OCI-LY1 (cell line): ENCODE measurements at regions not wholly inside any gene's neighbourhood (a gene's known extent, or its start where the extent isn't known, plus 50 kb on each side); places are given as distances from the start of the nearest gene placed in this dataset.

ENCODE experiments used
- H2AFZ ChIP-seq: fragments of 200-600 bp; sonication (generic), shearing (Covaris generic); 2 replicates; pipeline ENCODE4 v1.6.0; 2014; ENCODE audit warnings: antibody characterized with exemption, mild to moderate bottlenecking, low read length
- H3F3A ChIP-seq: fragments of 200-600 bp; sonication (generic), shearing (Covaris generic); 2 replicates; pipeline ENCODE4 v1.6.0; 2014; ENCODE audit warnings: mild to moderate bottlenecking, antibody characterized with exemption, low read length, moderate library complexity; ENCODE audit not compliant: insufficient read depth
- H3K27ac ChIP-seq: fragments of 200-600 bp; sonication (generic); 2 replicates; pipeline ENCODE4 v1.5.1; 2014; ENCODE audit warnings: low read length, mixed run types, mild to moderate bottlenecking, low read depth; ENCODE audit not compliant: poor library complexity, severe bottlenecking
- H3K27me3 ChIP-seq: fragments of 200-600 bp; sonication (generic); 2 replicates; pipeline ENCODE4 v1.6.0; 2014; ENCODE audit warnings: antibody characterized with exemption, mild to moderate bottlenecking, low read length, moderate library complexity; ENCODE audit not compliant: insufficient read depth
- H3K36me3 ChIP-seq: fragments of 200-600 bp; sonication (generic); 2 replicates; pipeline ENCODE4 v1.6.1; 2014; ENCODE audit warnings: mild to moderate bottlenecking, antibody characterized with exemption, low read length, moderate library complexity, mixed read lengths; ENCODE audit not compliant: insufficient read depth
- H3K4me1 ChIP-seq: fragments of 200-600 bp; sonication (generic); 2 replicates; pipeline ENCODE4 v1.5.1; 2014; ENCODE audit warnings: mild to moderate bottlenecking, low read length, moderate library complexity; ENCODE audit not compliant: insufficient read depth, severe bottlenecking
- H3K4me2 ChIP-seq: fragments of 200-600 bp; sonication (generic), shearing (Covaris generic); 2 replicates; pipeline ENCODE4 v1.6.1; 2014; ENCODE audit warnings: low read length
- H3K4me3 ChIP-seq: fragments of 200-600 bp; sonication (generic); 2 replicates; pipeline ENCODE4 v1.5.1; 2014; ENCODE audit warnings: low read length, low read depth, mild to moderate bottlenecking, mixed read lengths; ENCODE audit not compliant: poor library complexity, severe bottlenecking
- H3K79me2 ChIP-seq: fragments of 200-600 bp; shearing (Covaris generic); 2 replicates; pipeline ENCODE4 v1.6.1; 2016; ENCODE audit warnings: mixed run types, low read length, mixed read lengths; ENCODE audit not compliant: insufficient read depth
- H3K9ac ChIP-seq: fragments of 200-600 bp; sonication (generic), shearing (Covaris generic); 2 replicates; pipeline ENCODE4 v1.6.1; 2014; ENCODE audit warnings: mild to moderate bottlenecking, low read length, mixed read lengths
- H3K9me2 ChIP-seq: fragments of 200-600 bp; sonication (generic), shearing (Covaris generic); 2 replicates; pipeline ENCODE4 v1.6.1; 2014; ENCODE audit warnings: low read depth, mild to moderate bottlenecking, low read length, mixed read lengths
- H3K9me3 ChIP-seq: fragments of 200-600 bp; shearing (Covaris generic); 2 replicates; pipeline ENCODE4 v1.6.1; 2014; ENCODE audit warnings: low read length, mixed read lengths
- H4K20me1 ChIP-seq: fragments of 200-600 bp; sonication (generic), shearing (Covaris generic); 2 replicates; pipeline ENCODE4 v1.6.0; 2016; ENCODE audit warnings: mild to moderate bottlenecking, low read length; ENCODE audit not compliant: insufficient read depth
- EZH2 ChIP-seq: fragments of 200-600 bp; sonication (generic), shearing (Covaris generic); IDR thresholded peaks from 2 replicates; pipeline ENCODE4 v1.8.0; 2017; ENCODE audit warnings: borderline replicate concordance, mixed run types, mild to moderate bottlenecking, antibody characterized with exemption, low read length, moderate library complexity, mixed read lengths
- TF ChIP-seq, protein P1 (sequence below): fragments of 200-600 bp; sonication (generic), shearing (Covaris generic); IDR thresholded peaks from 2 replicates; pipeline ENCODE4 v1.5.1; 2017; ENCODE audit warnings: mild to moderate bottlenecking, antibody characterized with exemption, low read length, moderate library complexity, mixed read lengths

- Histone ChIP-seq H3K27me3 (no peaks in the 10 kb centered on the region), H3K79me2 (no peaks in the 10 kb centered on the region), H3K4me1 (no peaks in the 10 kb centered on the region), H2AFZ (no peak overlapping the region), H3K9me2 (no peaks in the 10 kb centered on the region), H3K27ac (no peak overlapping the region), H3K4me2 (no peak overlapping the region), H3K9ac (no peak overlapping the region), H3K9me3 (no peaks in the 10 kb centered on the region), H3K36me3 (no peaks in the 10 kb centered on the region), H4K20me1 (no peaks in the 10 kb centered on the region), H3F3A (no peaks in the 10 kb centered on the region), H3K4me3 (no peak overlapping the region)
- no peak for TF ChIP-seq EZH2
- TF ChIP-seq, protein P1, sequence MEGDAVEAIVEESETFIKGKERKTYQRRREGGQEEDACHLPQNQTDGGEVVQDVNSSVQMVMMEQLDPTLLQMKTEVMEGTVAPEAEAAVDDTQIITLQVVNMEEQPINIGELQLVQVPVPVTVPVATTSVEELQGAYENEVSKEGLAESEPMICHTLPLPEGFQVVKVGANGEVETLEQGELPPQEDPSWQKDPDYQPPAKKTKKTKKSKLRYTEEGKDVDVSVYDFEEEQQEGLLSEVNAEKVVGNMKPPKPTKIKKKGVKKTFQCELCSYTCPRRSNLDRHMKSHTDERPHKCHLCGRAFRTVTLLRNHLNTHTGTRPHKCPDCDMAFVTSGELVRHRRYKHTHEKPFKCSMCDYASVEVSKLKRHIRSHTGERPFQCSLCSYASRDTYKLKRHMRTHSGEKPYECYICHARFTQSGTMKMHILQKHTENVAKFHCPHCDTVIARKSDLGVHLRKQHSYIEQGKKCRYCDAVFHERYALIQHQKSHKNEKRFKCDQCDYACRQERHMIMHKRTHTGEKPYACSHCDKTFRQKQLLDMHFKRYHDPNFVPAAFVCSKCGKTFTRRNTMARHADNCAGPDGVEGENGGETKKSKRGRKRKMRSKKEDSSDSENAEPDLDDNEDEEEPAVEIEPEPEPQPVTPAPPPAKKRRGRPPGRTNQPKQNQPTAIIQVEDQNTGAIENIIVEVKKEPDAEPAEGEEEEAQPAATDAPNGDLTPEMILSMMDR = no peak
Measured at GRCh38 chr3:18008706-18009368, 266.4 kb upstream of the TBC1D5 start.

GRCh38 chr3:18007980-18008379 lies 265.5 kb upstream of the TBC1D5 start:
- no peak for TF ChIP-seq EZH2
- TF ChIP-seq, protein P1 = no peak
- H3K9me3 ChIP-seq = no peaks in the 10 kb centered on the region
- no peak overlapping the region for H3K9ac ChIP-seq
- no peaks in the 10 kb centered on the region for H3K4me1 ChIP-seq
- H3K79me2 ChIP-seq = no peaks in the 10 kb centered on the region
- H3K36me3 ChIP-seq = no peaks in the 10 kb centered on the region
- no peaks in the 10 kb centered on the region for H3F3A ChIP-seq
- H2AFZ ChIP-seq = no peak overlapping the region
- no peak overlapping the region for H3K4me2 ChIP-seq
- H3K27ac ChIP-seq = no peak overlapping the region
- no peak overlapping the region for H3K4me3 ChIP-seq
- H3K9me2 ChIP-seq = no peaks in the 10 kb centered on the region
- no peaks in the 10 kb centered on the region for H3K27me3 ChIP-seq
- no peaks in the 10 kb centered on the region for H4K20me1 ChIP-seq

DNA sequence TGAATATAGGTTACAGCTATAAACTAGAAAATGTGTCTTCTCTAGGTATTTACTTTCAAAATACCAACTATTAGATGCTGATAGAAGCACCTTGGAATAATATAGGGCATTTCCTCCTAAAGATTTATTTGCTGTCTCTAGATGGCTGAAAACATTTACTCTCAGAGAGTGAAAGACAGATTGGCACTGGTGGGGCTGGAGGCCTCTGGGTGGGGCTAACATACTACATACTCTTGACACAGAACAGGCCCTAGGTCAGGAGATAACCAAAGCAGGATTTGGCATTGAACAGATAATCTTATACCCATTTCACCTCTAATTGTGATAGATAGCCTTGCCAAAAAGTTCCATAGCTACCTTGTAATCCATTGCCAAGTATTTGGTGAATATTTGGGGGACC lies 253.3 kb upstream of the TBC1D5 start:
- Histone ChIP-seq H3K4me2 (no peak overlapping the region), H3K9me3 (no peaks in the 10 kb centered on the region), H3F3A (no peaks in the 10 kb centered on the region), H4K20me1 (no peaks in the 10 kb centered on the region), H3K9me2 (no peaks in the 10 kb centered on the region), H3K9ac (no peak overlapping the region), H3K36me3 (no peaks in the 10 kb centered on the region), H3K27me3 (no peaks in the 10 kb centered on the region), H3K79me2 (no peaks in the 10 kb centered on the region), H2AFZ (no peak overlapping the region), H3K4me1 (no peaks in the 10 kb centered on the region), H3K27ac (no peak overlapping the region), H3K4me3 (no peak overlapping the region)
- TF ChIP-seq EZH2 = no peak
- TF ChIP-seq, protein P1 = no peak
